Cardiac septum (tissue), 1 donor: ENCODE measurements at regions not wholly inside any gene's neighbourhood (a gene's known extent, or its start where the extent isn't known, plus 50 kb on each side); places are given as distances from the start of the nearest gene placed in this dataset.

Source experiments
- DNase-seq: peaks from one replicate; pipeline ENCODE4 v3.0.0-alpha.2; 2020; ENCODE audit warnings: low spot score
- intact Hi-C: fragments of 100-400 bp; cut with DNase I; formaldehyde crosslinking; loops from one replicate; pipeline ENCODE4 v1.14.0; 2022
- donor health status: DM: no; HTN: no; CAD: no.

- no peak for DNase-seq
- intact Hi-C loops: no loop called here
Measured at GRCh38 chr13:24005755-24006281, 108.5 kb upstream of the C1QTNF9B start.

- DNase-seq: no peak
- intact Hi-C loops: no loop called here
Measured at GRCh38 chr13:24006520-24007248, 109.4 kb upstream of the C1QTNF9B start.

- DNase-seq: no peak
- intact Hi-C loops: no loop called here
Measured at GRCh38 chr13:24007979-24008620, 110.8 kb upstream of the C1QTNF9B start.

GRCh38 chr13:24008679-24009078, 111.4 kb upstream of the C1QTNF9B start:
- intact Hi-C loops: no loop called here
- DNase-seq: no peak

- DNase-seq: no peak
- intact Hi-C loops: no loop called here
Measured at GRCh38 chr13:24011266-24011665, 114.0 kb upstream of the C1QTNF9B start.

- no peak for DNase-seq
- intact Hi-C loops: no loop called here
Measured at GRCh38 chr13:24012648-24013047, 115.3 kb upstream of the C1QTNF9B start.

GRCh38 chr13:24013189-24013588, 115.9 kb upstream of the C1QTNF9B start:
- intact Hi-C loops: no loop called here
- DNase-seq: no peak

GRCh38 chr13:24016046-24016445, 118.7 kb upstream of the C1QTNF9B start:
- intact Hi-C loops: no loop called here
- DNase-seq: no peak

GRCh38 chr13:24022568-24022967, 125.3 kb upstream of the C1QTNF9B start:
- intact Hi-C loops: no loop called here

GRCh38 chr13:24023073-24023472, 125.8 kb upstream of the C1QTNF9B start:
- intact Hi-C loops: no loop called here
- no peak for DNase-seq

More at GRCh38 chr13:24022568-24022967, 125.3 kb upstream of the C1QTNF9B start:
- no peak for DNase-seq

GRCh38 chr13:24027494-24027893, 130.2 kb upstream of the C1QTNF9B start:
- no peak for DNase-seq
- intact Hi-C loops: no loop called here

- no peak for DNase-seq
- intact Hi-C loops: no loop called here
Measured at GRCh38 chr13:24032252-24032651, 128.3 kb upstream of the SPATA13 start.

- intact Hi-C loops: no loop called here
- no peak for DNase-seq
Measured at GRCh38 chr13:24032674-24033073, 127.8 kb upstream of the SPATA13 start.

GRCh38 chr13:24033527-24034302, 126.8 kb upstream of the SPATA13 start:
- DNase-seq: no peak
- intact Hi-C loops: no loop called here

- DNase-seq: no peak
- intact Hi-C loops: no loop called here
Measured at GRCh38 chr13:24035411-24035810, 125.1 kb upstream of the SPATA13 start.

- no peak for DNase-seq
- intact Hi-C loops: no loop called here
Measured at GRCh38 chr13:24036115-24036514, 124.4 kb upstream of the SPATA13 start.

- intact Hi-C loops: no loop called here
- DNase-seq: no peak
Measured at GRCh38 chr13:24038405-24038804, 122.1 kb upstream of the SPATA13 start.

GRCh38 chr13:24038841-24039330, 121.6 kb upstream of the SPATA13 start:
- DNase-seq: no peak
- intact Hi-C loops: no loop called here

- no peak for DNase-seq
- intact Hi-C loops: no loop called here
Measured at GRCh38 chr13:24039621-24040475, 120.7 kb upstream of the SPATA13 start.
